ENCODE measurements at regions not wholly inside any gene's neighbourhood (a gene's known extent, or its start where the extent isn't known, plus 50 kb on each side); places are given as distances from the start of the nearest gene placed in this dataset.

- H3K27me3 ChIP-seq (ENCODE audit: control insufficient read depth, extremely low read depth, insufficient read depth, low read length): no peaks in the 10 kb centered on the region
Observed at GRCh38 chr14:22012452-22012851, 338.8 kb upstream of the OR4E1 start.

GRCh38 chr14:22011253-22011642 is 337.6 kb upstream of the OR4E1 start:
- Histone ChIP-seq H3K27me3 (ENCODE audit: control insufficient read depth, extremely low read depth, insufficient read depth, low read length) (no peaks in the 10 kb centered on the region), H3K4me2 (ENCODE audit: control insufficient read depth, extremely low read depth, insufficient read depth, low read depth, low read length) (no peak overlapping the region), H3K9me3 (ENCODE audit: control insufficient read depth, low read depth, low read length) (no peaks in the 10 kb centered on the region), H3K36me3 (ENCODE audit: control insufficient read depth in 2 of 2, extremely low read depth in 1 of 2, insufficient read depth in 2 of 2, low read length in 2 of 2) (no peaks in the 10 kb centered on the region), H3K9ac (ENCODE audit: control insufficient read depth, extremely low read depth, insufficient read depth, low read length) (no peak overlapping the region), H3K27ac (ENCODE audit: control insufficient read depth, insufficient read depth, low read length) (no peak overlapping the region), H3K4me1 (ENCODE audit: control insufficient read depth, extremely low read depth, insufficient read depth, low read length) (no peaks in the 10 kb centered on the region), H3K79me2 (ENCODE audit: control insufficient read depth, insufficient read depth, low read length) (no peaks in the 10 kb centered on the region), H2AFZ (ENCODE audit: control insufficient read depth, low read length) (no peak overlapping the region), H4K20me1 (ENCODE audit: control insufficient read depth, extremely low read depth, insufficient read depth, low read length) (no peaks in the 10 kb centered on the region), H3K9me1 (ENCODE audit: control insufficient read depth, extremely low read depth, insufficient read depth, low read length) (no peaks in the 10 kb centered on the region), H3K4me3 (ENCODE audit: control insufficient read depth in 2 of 3, extremely low read depth in 1 of 3, insufficient read depth in 2 of 3, low read depth in 1 of 3, low read length in 3 of 3) (no peak overlapping the region)
- FAIRE-seq: no peak
- DNase-seq (ENCODE audit: low read depth, low spot score): no peak
- TF ChIP-seq EZH2 (IDR thresholded peaks at IDR 0.05; ENCODE audit: low read length): no peak
- no peak for TF ChIP-seq CTCF (optimal IDR thresholded peaks at IDR 0.05 in 1 of 3, IDR thresholded peaks at IDR 0.05 in 1 of 3, conservative IDR thresholded peaks at IDR 0.05 in 1 of 3; ENCODE audit: extremely low read depth in 1 of 3, insufficient read depth in 2 of 3, low read length in 3 of 3)
- dilution Hi-C loops (cut with MboI; ENCODE audit: extremely low pct_ligation_motif_present, low sequenced_read_pairs): no loop called here

More at GRCh38 chr14:22012452-22012851, 338.8 kb upstream of the OR4E1 start:
- no peak for TF ChIP-seq EZH2 (IDR thresholded peaks at IDR 0.05; ENCODE audit: low read length)
- no peak for TF ChIP-seq CTCF (optimal IDR thresholded peaks at IDR 0.05 in 1 of 3, IDR thresholded peaks at IDR 0.05 in 1 of 3, conservative IDR thresholded peaks at IDR 0.05 in 1 of 3; ENCODE audit: extremely low read depth in 1 of 3, insufficient read depth in 2 of 3, low read length in 3 of 3)
- Histone ChIP-seq H3K9me3 (ENCODE audit: control insufficient read depth, low read depth, low read length) (no peaks in the 10 kb centered on the region), H4K20me1 (ENCODE audit: control insufficient read depth, extremely low read depth, insufficient read depth, low read length) (no peaks in the 10 kb centered on the region), H3K27ac (ENCODE audit: control insufficient read depth, insufficient read depth, low read length) (no peak overlapping the region), H3K9me1 (ENCODE audit: control insufficient read depth, extremely low read depth, insufficient read depth, low read length) (no peaks in the 10 kb centered on the region), H3K36me3 (ENCODE audit: control insufficient read depth in 2 of 2, extremely low read depth in 1 of 2, insufficient read depth in 2 of 2, low read length in 2 of 2) (no peaks in the 10 kb centered on the region), H3K4me1 (ENCODE audit: control insufficient read depth, extremely low read depth, insufficient read depth, low read length) (no peaks in the 10 kb centered on the region), H3K9ac (ENCODE audit: control insufficient read depth, extremely low read depth, insufficient read depth, low read length) (no peak overlapping the region), H2AFZ (ENCODE audit: control insufficient read depth, low read length) (no peak overlapping the region), H3K4me2 (ENCODE audit: control insufficient read depth, extremely low read depth, insufficient read depth, low read depth, low read length) (no peak overlapping the region), H3K79me2 (ENCODE audit: control insufficient read depth, insufficient read depth, low read length) (no peaks in the 10 kb centered on the region), H3K4me3 (ENCODE audit: control insufficient read depth in 2 of 3, extremely low read depth in 1 of 3, insufficient read depth in 2 of 3, low read depth in 1 of 3, low read length in 3 of 3) (no peak overlapping the region)
- dilution Hi-C loops (cut with MboI; ENCODE audit: extremely low pct_ligation_motif_present, low sequenced_read_pairs): no loop called here
- FAIRE-seq (no peak), DNase-seq (ENCODE audit: low read depth, low spot score) (no peak)
